HEK293 (cell line): ENCODE measurements at regions not wholly inside any gene's neighbourhood (a gene's known extent, or its start where the extent isn't known, plus 50 kb on each side); places are given as distances from the start of the nearest gene placed in this dataset.

Source experiments
- CTCF ChIP-seq: fragments of 450-650 bp; formaldehyde crosslinking; IDR thresholded peaks from 2 replicates; pipeline ENCODE4 v1.5.1; 2016; ENCODE audit warnings: missing biosample characterization, missing genetic modification characterization
- HOXA7 ChIP-seq: sonication (generic); formaldehyde crosslinking; IDR thresholded peaks from 2 replicates; pipeline ENCODE4 v1.8.1; 2022; ENCODE audit warnings: missing genetic modification reagents, borderline replicate concordance
- REST ChIP-seq: fragments of 450-650 bp; formaldehyde crosslinking; IDR thresholded peaks from 2 replicates; pipeline ENCODE4 v1.5.1; 2016; ENCODE audit warnings: missing biosample characterization, missing genetic modification characterization
- SP3 ChIP-seq: fragments of 450-650 bp; formaldehyde crosslinking; IDR thresholded peaks from 2 replicates; pipeline ENCODE4 v1.5.1; 2016; ENCODE audit warnings: missing biosample characterization, missing genetic modification characterization
- ZNF121 ChIP-seq: fragments of 450-650 bp; formaldehyde crosslinking; IDR thresholded peaks from 2 replicates; pipeline ENCODE4 v1.5.1; 2016; ENCODE audit warnings: missing biosample characterization, missing genetic modification characterization
- ZNF16 ChIP-seq: fragments of 450-650 bp; formaldehyde crosslinking; IDR thresholded peaks from 2 replicates; pipeline ENCODE4 v1.5.1; 2016; ENCODE audit warnings: low read depth, missing biosample characterization, missing genetic modification characterization
- ZNF211 ChIP-seq: fragments of 450-650 bp; formaldehyde crosslinking; IDR thresholded peaks from 2 replicates; pipeline ENCODE4 v1.5.1; 2016; ENCODE audit warnings: low read depth, missing biosample characterization, missing genetic modification characterization
- ZNF221 ChIP-seq: fragments of 450-650 bp; formaldehyde crosslinking; IDR thresholded peaks from 2 replicates; pipeline ENCODE4 v1.5.1; 2017; ENCODE audit warnings: missing biosample characterization, missing genetic modification characterization, borderline replicate concordance
- ZNF280C ChIP-seq: fragments of 450-650 bp; formaldehyde crosslinking; IDR thresholded peaks from 2 replicates; pipeline ENCODE4 v1.5.1; 2016; ENCODE audit warnings: missing biosample characterization, missing genetic modification characterization
- ZNF561 ChIP-seq: fragments of 450-650 bp; IDR thresholded peaks from 2 replicates; pipeline ENCODE4 v1.5.1; 2018; ENCODE audit warnings: missing biosample characterization, missing genetic modification characterization, borderline replicate concordance
- TF ChIP-seq, protein P1 (sequence below): fragments of 450-650 bp; formaldehyde crosslinking; IDR thresholded peaks from 2 replicates; pipeline ENCODE4 v1.5.1; 2017; ENCODE audit warnings: missing biosample characterization, mild to moderate bottlenecking, missing genetic modification characterization, moderate library complexity

DNA sequence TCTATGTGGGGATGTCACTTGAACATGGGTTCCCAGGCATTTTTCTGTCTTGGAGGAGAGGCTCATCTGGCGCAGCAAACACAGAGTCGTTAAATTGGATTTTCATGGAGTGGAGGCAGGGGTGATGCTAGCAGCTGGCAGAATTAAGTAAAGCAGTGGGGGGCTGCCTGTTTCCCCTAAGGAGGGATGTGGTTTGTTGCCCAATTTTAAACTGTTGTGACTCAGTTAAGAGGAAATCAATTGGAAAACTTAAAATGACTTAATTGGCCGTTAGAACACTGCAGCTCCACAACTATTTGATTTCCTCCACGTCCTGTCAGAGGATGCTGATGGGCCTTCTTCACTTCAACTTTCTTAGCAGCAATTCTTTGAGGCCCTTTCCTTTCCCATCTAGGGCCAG lies 354.1 kb upstream of the ATP5MC3 start:
- no peak for TF ChIP-seq ZNF221 (tag by site-specific recombination)
- no peak for TF ChIP-seq ZNF561 (tag by site-specific recombination)
- no peak for TF ChIP-seq CTCF
- no peak for TF ChIP-seq HOXA7 (CRISPR knock-in tag)
- TF ChIP-seq ZNF121 (tag by site-specific recombination), result no peak
- no peak for TF ChIP-seq ZNF16 (tag by site-specific recombination)
- TF ChIP-seq ZNF211, result no peak
- no peak for TF ChIP-seq SP3 (tag by site-specific recombination)
- TF ChIP-seq, protein P1, sequence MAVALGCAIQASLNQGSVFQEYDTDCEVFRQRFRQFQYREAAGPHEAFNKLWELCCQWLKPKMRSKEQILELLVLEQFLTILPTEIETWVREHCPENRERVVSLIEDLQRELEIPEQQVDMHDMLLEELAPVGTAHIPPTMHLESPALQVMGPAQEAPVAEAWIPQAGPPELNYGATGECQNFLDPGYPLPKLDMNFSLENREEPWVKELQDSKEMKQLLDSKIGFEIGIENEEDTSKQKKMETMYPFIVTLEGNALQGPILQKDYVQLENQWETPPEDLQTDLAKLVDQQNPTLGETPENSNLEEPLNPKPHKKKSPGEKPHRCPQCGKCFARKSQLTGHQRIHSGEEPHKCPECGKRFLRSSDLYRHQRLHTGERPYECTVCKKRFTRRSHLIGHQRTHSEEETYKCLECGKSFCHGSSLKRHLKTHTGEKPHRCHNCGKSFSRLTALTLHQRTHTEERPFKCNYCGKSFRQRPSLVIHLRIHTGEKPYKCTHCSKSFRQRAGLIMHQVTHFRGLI, result no peak
- no peak for TF ChIP-seq REST (tag by site-specific recombination)
- TF ChIP-seq ZNF280C (tag by site-specific recombination), result no peak
